ENCODE measurements at regions not wholly inside any gene's neighbourhood (a gene's known extent, or its start where the extent isn't known, plus 50 kb on each side); places are given as distances from the start of the nearest gene placed in this dataset.
"Not testable (repeated sequence)": the region's sequence is repeated elsewhere in the genome, so short reads cannot be mapped to it uniquely, and the experiment has no call there.

DNA sequence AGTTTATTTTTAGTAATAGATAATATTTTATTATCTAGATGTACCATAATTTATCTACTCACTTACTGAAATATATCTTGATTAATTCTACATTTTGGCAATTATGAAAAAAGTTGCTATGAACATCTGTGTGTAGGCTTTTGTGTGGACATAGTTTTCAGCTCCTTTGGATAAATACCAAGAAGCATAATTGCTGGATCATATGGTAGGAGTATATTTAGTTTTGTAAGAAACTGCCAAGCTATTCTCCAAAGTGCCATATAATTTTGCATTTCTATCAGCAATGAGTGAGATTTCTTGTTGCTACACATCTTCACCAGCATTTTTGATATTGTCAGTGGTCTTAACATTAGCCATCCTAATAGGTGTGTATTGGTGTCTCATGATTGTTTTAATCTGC is 882.6 kb upstream of the GRIA3 start:
- DNase-seq (ENCODE audit: low spot score): no peak
- TF ChIP-seq, protein P1, sequence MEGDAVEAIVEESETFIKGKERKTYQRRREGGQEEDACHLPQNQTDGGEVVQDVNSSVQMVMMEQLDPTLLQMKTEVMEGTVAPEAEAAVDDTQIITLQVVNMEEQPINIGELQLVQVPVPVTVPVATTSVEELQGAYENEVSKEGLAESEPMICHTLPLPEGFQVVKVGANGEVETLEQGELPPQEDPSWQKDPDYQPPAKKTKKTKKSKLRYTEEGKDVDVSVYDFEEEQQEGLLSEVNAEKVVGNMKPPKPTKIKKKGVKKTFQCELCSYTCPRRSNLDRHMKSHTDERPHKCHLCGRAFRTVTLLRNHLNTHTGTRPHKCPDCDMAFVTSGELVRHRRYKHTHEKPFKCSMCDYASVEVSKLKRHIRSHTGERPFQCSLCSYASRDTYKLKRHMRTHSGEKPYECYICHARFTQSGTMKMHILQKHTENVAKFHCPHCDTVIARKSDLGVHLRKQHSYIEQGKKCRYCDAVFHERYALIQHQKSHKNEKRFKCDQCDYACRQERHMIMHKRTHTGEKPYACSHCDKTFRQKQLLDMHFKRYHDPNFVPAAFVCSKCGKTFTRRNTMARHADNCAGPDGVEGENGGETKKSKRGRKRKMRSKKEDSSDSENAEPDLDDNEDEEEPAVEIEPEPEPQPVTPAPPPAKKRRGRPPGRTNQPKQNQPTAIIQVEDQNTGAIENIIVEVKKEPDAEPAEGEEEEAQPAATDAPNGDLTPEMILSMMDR (IDR thresholded peaks at IDR 0.05): no peak

DNA sequence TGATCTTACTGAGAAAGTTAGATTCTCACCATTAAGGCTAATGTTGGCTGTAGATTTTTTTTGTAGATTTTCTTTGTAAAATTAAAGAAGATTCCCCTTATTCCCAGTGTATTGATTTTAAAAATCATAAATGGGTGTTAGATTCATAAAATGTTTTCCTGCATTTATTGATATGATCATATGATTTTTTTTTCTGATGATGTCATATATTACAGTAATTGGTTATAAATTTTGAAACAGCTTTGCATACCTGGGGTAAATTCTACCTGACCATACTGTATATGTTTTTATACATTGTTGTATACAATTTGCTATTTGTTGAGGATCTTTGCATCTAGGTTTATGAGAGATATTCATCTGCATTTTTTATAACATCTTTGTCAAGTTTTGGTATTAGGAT is 880.3 kb upstream of the GRIA3 start:
- DNase-seq (ENCODE audit: low spot score) (no peak), ATAC-seq (ENCODE audit: insufficient number of reproducible peaks, low FRiP score, low read depth) (no peak)
- Histone ChIP-seq H3K4me3 (no peak overlapping the region), H3K9me3 (no peaks in the 10 kb centered on the region), H3K36me3 (no peaks in the 10 kb centered on the region), H3K27ac (no peak overlapping the region), H3K27me3 (replicated peaks; ENCODE audit: insufficient read depth) (no peaks in the 10 kb centered on the region), H3K4me1 (ENCODE audit: control insufficient read depth in 1 of 2, low read depth in 2 of 2) (no peaks in the 10 kb centered on the region)
- TF ChIP-seq, protein P1 (IDR thresholded peaks at IDR 0.05): no peak

More for the DNA sequence above, 882.6 kb upstream of the GRIA3 start:
- Histone ChIP-seq H3K9me3 (no peaks in the 10 kb centered on the region), H3K36me3 (no peaks in the 10 kb centered on the region), H3K27ac (no peak overlapping the region), H3K4me1 (ENCODE audit: control insufficient read depth in 1 of 2, low read depth in 2 of 2) (no peaks in the 10 kb centered on the region), H3K27me3 (replicated peaks; ENCODE audit: insufficient read depth) (no peaks in the 10 kb centered on the region), H3K4me3 (no peak overlapping the region)
- no peak for ATAC-seq (ENCODE audit: insufficient number of reproducible peaks, low FRiP score, low read depth)

DNA sequence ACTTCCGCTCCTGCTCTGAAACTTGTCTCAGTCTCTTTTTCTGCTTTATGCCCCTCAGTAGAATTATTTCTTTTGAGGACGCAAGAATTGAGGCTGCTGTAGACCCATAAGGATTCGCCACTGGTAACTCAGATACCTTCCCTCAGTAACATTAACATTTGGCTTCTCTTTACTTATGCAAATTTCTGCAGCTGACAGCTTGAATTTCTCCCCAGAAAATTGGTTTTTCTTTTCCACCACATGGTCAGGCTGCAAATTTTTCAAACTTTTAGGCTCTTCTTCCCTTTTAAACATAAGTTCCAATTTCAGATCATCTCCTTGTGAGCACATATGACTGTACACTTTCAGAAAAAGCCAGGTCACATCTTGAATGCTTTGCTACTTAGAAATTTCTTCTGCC is 839.3 kb upstream of the GRIA3 start:
- no peak for ATAC-seq (ENCODE audit: insufficient number of reproducible peaks, low FRiP score, low read depth)
- no peak overlapping the region for H3K27ac ChIP-seq
- no peak overlapping the region for H3K4me3 ChIP-seq

DNA sequence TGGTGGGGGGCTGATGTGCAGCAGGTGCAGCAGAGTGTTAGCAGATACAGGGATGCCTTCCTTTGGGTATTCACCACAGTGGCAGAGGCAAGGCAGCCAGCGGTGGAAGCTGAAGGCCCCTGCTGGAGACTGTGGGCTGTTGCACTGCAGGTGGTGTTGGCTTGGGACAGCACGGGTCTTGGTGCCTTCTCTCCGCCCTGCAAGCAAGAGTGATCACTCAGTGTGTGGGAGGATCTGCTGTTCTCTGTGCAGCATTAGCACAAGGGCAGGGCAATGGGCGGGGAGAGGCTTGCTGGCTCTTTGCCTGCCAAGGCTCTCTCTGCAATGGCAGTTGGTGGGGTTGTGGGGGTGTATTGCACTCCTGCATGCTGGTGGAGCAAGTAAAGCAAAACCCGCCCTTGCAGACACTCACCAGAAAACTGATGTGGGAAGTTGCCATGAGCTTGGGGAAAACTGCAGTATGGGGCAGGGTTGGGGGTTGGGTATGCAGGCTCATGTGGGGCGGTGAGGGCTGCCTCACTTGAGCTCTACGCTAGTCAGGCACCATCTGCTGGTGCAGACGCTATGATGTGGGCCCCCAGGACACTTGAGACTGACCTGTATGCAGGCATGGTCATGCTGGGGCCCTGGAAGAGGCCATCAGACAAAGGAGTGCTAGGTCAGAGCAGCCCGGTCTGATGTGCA is 820.8 kb upstream of the GRIA3 start:
- H3K27ac ChIP-seq: no peak overlapping the region
- H3K9me3 ChIP-seq: no peaks in the 10 kb centered on the region
- no peaks in the 10 kb centered on the region for H3K27me3 ChIP-seq (replicated peaks; ENCODE audit: insufficient read depth)
- no peaks in the 10 kb centered on the region for H3K36me3 ChIP-seq
- no peaks in the 10 kb centered on the region for H3K4me1 ChIP-seq (ENCODE audit: control insufficient read depth in 1 of 2, low read depth in 2 of 2)
- ATAC-seq (ENCODE audit: insufficient number of reproducible peaks, low FRiP score, low read depth) (no peak), DNase-seq (ENCODE audit: low spot score) (no peak)
- no peak overlapping the region for H3K4me3 ChIP-seq
- TF ChIP-seq, protein P1 (IDR thresholded peaks at IDR 0.05): no peak

More for the DNA sequence above, 839.3 kb upstream of the GRIA3 start:
- TF ChIP-seq, protein P1 (IDR thresholded peaks at IDR 0.05): no peak
- Histone ChIP-seq H3K4me1 (ENCODE audit: control insufficient read depth in 1 of 2, low read depth in 2 of 2) (no peaks in the 10 kb centered on the region), H3K36me3 (no peaks in the 10 kb centered on the region), H3K9me3 (no peaks in the 10 kb centered on the region), H3K27me3 (replicated peaks; ENCODE audit: insufficient read depth) (no peaks in the 10 kb centered on the region)
- no peak for DNase-seq (ENCODE audit: low spot score)

DNA sequence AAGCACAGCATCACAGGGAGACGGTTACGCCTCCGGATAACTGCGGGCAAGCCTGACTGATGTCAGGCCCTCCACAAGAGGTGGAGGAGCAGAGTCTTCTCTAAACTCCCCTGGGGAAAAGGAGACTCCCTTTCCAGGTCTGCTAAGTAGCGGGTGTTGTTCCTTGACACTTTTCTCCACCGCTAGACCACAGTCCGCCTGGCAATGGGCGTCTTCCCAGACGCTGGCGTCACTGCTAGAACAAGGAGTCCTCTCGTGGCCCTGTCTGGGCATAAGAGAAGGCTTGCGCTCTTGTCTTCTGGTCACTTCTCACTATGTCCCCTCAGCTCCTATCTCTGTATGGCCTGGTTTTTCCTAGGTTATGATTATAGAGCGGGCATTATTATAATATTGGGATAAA is 808.5 kb upstream of the GRIA3 start:
- not testable (repeated sequence) for H3K4me1 ChIP-seq (ENCODE audit: control insufficient read depth in 1 of 2, low read depth in 2 of 2); DNase-seq (ENCODE audit: low spot score); H3K36me3 ChIP-seq; H3K27me3 ChIP-seq (replicated peaks; ENCODE audit: insufficient read depth); H3K9me3 ChIP-seq; H3K27ac ChIP-seq; H3K4me3 ChIP-seq; ATAC-seq (ENCODE audit: insufficient number of reproducible peaks, low FRiP score, low read depth)

DNA sequence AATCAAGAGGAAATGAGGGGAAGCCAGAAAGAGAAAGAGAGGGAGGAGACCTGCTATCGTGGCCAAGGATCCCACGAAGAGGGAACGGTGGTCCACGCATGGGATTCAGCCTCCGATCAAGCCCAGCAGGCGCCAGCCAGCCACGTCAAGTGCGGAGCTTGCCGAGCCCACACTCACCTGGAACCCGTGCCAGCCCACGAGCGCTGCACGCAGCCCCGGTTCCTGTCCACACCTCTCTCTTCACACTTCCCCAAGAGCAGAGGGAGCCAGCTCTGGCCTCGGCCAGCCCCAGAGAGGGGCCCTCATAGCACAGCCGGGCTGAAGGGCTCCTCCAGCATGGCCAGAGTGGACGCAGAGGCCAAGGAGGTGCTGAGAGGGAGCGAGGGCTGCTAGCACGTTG is 795.1 kb upstream of the GRIA3 start:
- Histone ChIP-seq H3K4me1 (ENCODE audit: control insufficient read depth in 1 of 2, low read depth in 2 of 2) (no peaks in the 10 kb centered on the region), H3K27ac (no peak overlapping the region), H3K4me3 (no peak overlapping the region), H3K36me3 (no peaks in the 10 kb centered on the region), H3K9me3 (no peaks in the 10 kb centered on the region), H3K27me3 (replicated peaks; ENCODE audit: insufficient read depth) (no peaks in the 10 kb centered on the region)
- DNase-seq (ENCODE audit: low spot score) (no peak), ATAC-seq (ENCODE audit: insufficient number of reproducible peaks, low FRiP score, low read depth) (no peak)
- TF ChIP-seq, protein P1 (IDR thresholded peaks at IDR 0.05): no peak
